CD4-positive, CD25-positive, alpha-beta regulatory T cell (primary cell): ENCODE measurements at regions not wholly inside any gene's neighbourhood (a gene's known extent, or its start where the extent isn't known, plus 50 kb on each side); places are given as distances from the start of the nearest gene placed in this dataset.
A peak's percentile ranks its signal among the peaks of the same experiment; 100 is the strongest.
"Not testable (repeated sequence)": the region's sequence is repeated elsewhere in the genome, so short reads cannot be mapped to it uniquely, and the experiment has no call there.

Source experiments
- ATAC-seq, 2 donors: fragments of 150-1000 bp; cut with Tn5 transposase; one replicate each; pipeline ENCODE4 v1.10.0; 2021; ENCODE audit warnings: low read depth in 2 of 2, moderate number of reproducible peaks in 2 of 2, moderate library complexity in 1 of 2
- DNase-seq, 3 donors: peaks; one replicate each; pipeline versions ENCODE4 v3.0.0 to v3.0.0-alpha.2; 2012 to 2022; ENCODE audit warnings: mixed read lengths in 1 of 3
- H3K27ac ChIP-seq: one replicate; pipeline ENCODE4 v1.7.0; 2013; ENCODE audit warnings: mild to moderate bottlenecking, low read length; ENCODE audit not compliant: insufficient read depth, poor library complexity, severe bottlenecking
- H3K27me3 ChIP-seq: one replicate; pipeline ENCODE4 v1.7.0; 2013; ENCODE audit warnings: low read length; ENCODE audit not compliant: control insufficient read depth, insufficient read depth
- H3K36me3 ChIP-seq: one replicate; pipeline ENCODE4 v1.7.0; 2013; ENCODE audit warnings: mild to moderate bottlenecking, low read length, moderate library complexity; ENCODE audit not compliant: control insufficient read depth, insufficient read depth
- H3K4me1 ChIP-seq: 2 replicates; pipeline ENCODE4 v1.7.0; 2013; ENCODE audit warnings: mild to moderate bottlenecking, low read length; ENCODE audit not compliant: insufficient read depth, control insufficient read depth, poor library complexity, severe bottlenecking
- H3K4me3 ChIP-seq: one replicate; pipeline ENCODE4 v1.7.0; 2013; ENCODE audit warnings: low read depth, mild to moderate bottlenecking, low read length, moderate library complexity
- H3K9me3 ChIP-seq, 2 experiments: 1 replicate in 1 of 2; 2 replicates in 1 of 2; pipeline ENCODE4 v1.7.0; 2013; ENCODE audit warnings: low read length in 2 of 2, mild to moderate bottlenecking in 1 of 2, moderate library complexity in 1 of 2; ENCODE audit not compliant: control insufficient read depth in 2 of 2
- H3K27ac Mint-ChIP-seq, 3 donors: one replicate each; pipeline ENCODE4 v1.8.0; 2020 to 2022; ENCODE audit warnings: mild to moderate bottlenecking in 3 of 3, mixed read lengths in 3 of 3, moderate library complexity in 2 of 3
- H3K27me3 Mint-ChIP-seq: one replicate; pipeline ENCODE4 v1.8.0; 2022; ENCODE audit warnings: mild to moderate bottlenecking, mixed read lengths
- H3K36me3 Mint-ChIP-seq: one replicate; pipeline ENCODE4 v1.8.0; 2020; ENCODE audit warnings: mixed read lengths
- H3K4me1 Mint-ChIP-seq, 4 donors: one replicate each; pipeline ENCODE4 v1.8.0; 2020 to 2022; ENCODE audit warnings: mixed read lengths in 4 of 4, mild to moderate bottlenecking in 1 of 4
- H3K4me3 Mint-ChIP-seq, 4 donors: one replicate each; pipeline ENCODE4 v1.8.0; 2020 to 2022; ENCODE audit warnings: mild to moderate bottlenecking in 4 of 4, mixed read lengths in 4 of 4, moderate library complexity in 3 of 4
- H3K9me3 Mint-ChIP-seq, 7 donors: one replicate each; pipeline ENCODE4 v1.8.0; 2020 to 2022; ENCODE audit warnings: mixed read lengths in 7 of 7, mild to moderate bottlenecking in 3 of 7, moderate library complexity in 2 of 7

- peak overlapping the region in 3 of 4 donors; percentile 43 to 80 (median 49) for H3K4me3 Mint-ChIP-seq
- ATAC-seq (no peak), DNase-seq (no peak)
- H3K36me3 ChIP-seq: peaks cover 2% of the 10 kb centered on the region
- no peaks in the 10 kb centered on the region for H3K27me3 Mint-ChIP-seq
- H3K36me3 Mint-ChIP-seq: no peaks in the 10 kb centered on the region
- peak overlapping the region; percentile 76 for H3K27ac ChIP-seq
- H3K4me1 ChIP-seq: peaks cover 77% of the 10 kb centered on the region
- H3K4me3 ChIP-seq: no peak overlapping the region
- H3K4me1 Mint-ChIP-seq: peaks cover 9 to 74% (median 18%) of the 10 kb centered on the region in 4 donors
- no peaks in the 10 kb centered on the region for H3K9me3 ChIP-seq
- peak overlapping the region; percentile 60 to 91 (median 73) for H3K27ac Mint-ChIP-seq
- no peaks in the 10 kb centered on the region for H3K27me3 ChIP-seq
- no peaks in the 10 kb centered on the region for H3K9me3 Mint-ChIP-seq
These were observed 330.4 kb downstream of the TMEM121 start for GRCh38 chr14:105856676-105857219.

GRCh38 chr14:105857220-105857825, 330.9 kb downstream of the TMEM121 start:
- no peaks in the 10 kb centered on the region for H3K9me3 Mint-ChIP-seq
- peak; percentile 15 to 43 for ATAC-seq
- DNase-seq: peak in 2 of 3 donors; percentile 55 to 79
- H3K27ac ChIP-seq: peak overlapping the region; percentile 76
- H3K27ac Mint-ChIP-seq: peak overlapping the region; percentile 73 to 91 (median 90)
- H3K27me3 Mint-ChIP-seq: no peaks in the 10 kb centered on the region
- H3K4me1 ChIP-seq: peaks cover 82% of the 10 kb centered on the region
- peak overlapping the region in 3 of 4 donors; percentile 49 to 80 (median 61) for H3K4me3 Mint-ChIP-seq
- H3K4me1 Mint-ChIP-seq: peaks cover 15 to 79% (median 24%) of the 10 kb centered on the region in 4 donors
- H3K27me3 ChIP-seq: no peaks in the 10 kb centered on the region
- no peaks in the 10 kb centered on the region for H3K36me3 Mint-ChIP-seq
- H3K4me3 ChIP-seq: no peak overlapping the region
- no peaks in the 10 kb centered on the region for H3K9me3 ChIP-seq
- H3K36me3 ChIP-seq: peaks cover 2% of the 10 kb centered on the region

GRCh38 chr14:105857826-105858675, 331.7 kb downstream of the TMEM121 start:
- peak overlapping the region; percentile 82 to 91 (median 91) for H3K27ac Mint-ChIP-seq
- peaks cover 89% of the 10 kb centered on the region for H3K4me1 ChIP-seq

GRCh38 chr14:105858676-105859025, 332.3 kb downstream of the TMEM121 start:
- DNase-seq: peak in 2 of 3 donors; percentile 28 to 54
- Histone ChIP-seq H3K9me3 (no peaks in the 10 kb centered on the region), H3K4me1 (peaks cover 89% of the 10 kb centered on the region), H3K27me3 (no peaks in the 10 kb centered on the region), H3K27ac (peak overlapping the region; percentile 76), H3K36me3 (peaks cover 1% of the 10 kb centered on the region), H3K4me3 (no peak overlapping the region)
- peak overlapping the region in 3 of 4 donors; percentile 29 to 80 (median 61) for H3K4me3 Mint-ChIP-seq
- no peaks in the 10 kb centered on the region for H3K9me3 Mint-ChIP-seq
- no peaks in the 10 kb centered on the region for H3K27me3 Mint-ChIP-seq
- H3K4me1 Mint-ChIP-seq: peaks cover 15 to 85% (median 25%) of the 10 kb centered on the region in 4 donors
- ATAC-seq: peak; percentile 1
- peak overlapping the region; percentile 56 to 91 (median 91) for H3K27ac Mint-ChIP-seq
- no peaks in the 10 kb centered on the region for H3K36me3 Mint-ChIP-seq

More at GRCh38 chr14:105857826-105858675, 331.7 kb downstream of the TMEM121 start:
- H3K4me3 Mint-ChIP-seq: peak overlapping the region in 3 of 4 donors; percentile 49 to 80 (median 61)
- H3K4me1 Mint-ChIP-seq: peaks cover 15 to 87% (median 26%) of the 10 kb centered on the region in 4 donors
- Histone ChIP-seq H3K4me3 (no peak overlapping the region), H3K27ac (peak overlapping the region; percentile 76), H3K36me3 (peaks cover 2% of the 10 kb centered on the region), H3K27me3 (no peaks in the 10 kb centered on the region), H3K9me3 (no peaks in the 10 kb centered on the region)
- DNase-seq (peak; percentile 36 to 81 (median 49)), ATAC-seq (peak; percentile 12 to 13)
- H3K27me3 Mint-ChIP-seq: no peaks in the 10 kb centered on the region
- H3K9me3 Mint-ChIP-seq: no peaks in the 10 kb centered on the region
- H3K36me3 Mint-ChIP-seq: no peaks in the 10 kb centered on the region

GRCh38 chr14:105859073-105859716, 332.8 kb downstream of the TMEM121 start:
- H3K27me3 ChIP-seq, H3K36me3 ChIP-seq, H3K27me3 Mint-ChIP-seq, H3K36me3 Mint-ChIP-seq, H3K4me3 ChIP-seq, H3K9me3 ChIP-seq, H3K9me3 Mint-ChIP-seq: not testable (repeated sequence)
- H3K4me1 Mint-ChIP-seq: peaks cover 15 to 82% (median 24%) of the 10 kb centered on the region in 4 donors
- peak overlapping the region in 3 of 4 donors; percentile 15 to 80 (median 29) for H3K4me3 Mint-ChIP-seq
- Histone ChIP-seq H3K27ac (peak overlapping the region; percentile 76), H3K4me1 (peaks cover 88% of the 10 kb centered on the region)
- DNase-seq: peak in 2 of 3 donors; percentile 28 to 37
- ATAC-seq: peak; percentile 1 to 2
- H3K27ac Mint-ChIP-seq: peak overlapping the region; percentile 63 to 91 (median 91)

- H3K9me3 Mint-ChIP-seq: no peaks in the 10 kb centered on the region
- no peaks in the 10 kb centered on the region for H3K27me3 ChIP-seq
- H3K27me3 Mint-ChIP-seq: no peaks in the 10 kb centered on the region
- no peaks in the 10 kb centered on the region for H3K36me3 ChIP-seq
- H3K4me1 Mint-ChIP-seq: peaks cover 15 to 75% (median 24%) of the 10 kb centered on the region in 4 donors
- H3K4me3 ChIP-seq: no peak overlapping the region
- ATAC-seq (peak; percentile 38 to 59), DNase-seq (peak; percentile 35 to 83 (median 57))
- H3K27ac Mint-ChIP-seq: peak overlapping the region; percentile 90 to 92 (median 91)
- H3K36me3 Mint-ChIP-seq: no peaks in the 10 kb centered on the region
- H3K27ac ChIP-seq: peak overlapping the region; percentile 76
- peaks cover 80% of the 10 kb centered on the region for H3K4me1 ChIP-seq
- peak overlapping the region; percentile 31 to 70 (median 61) for H3K4me3 Mint-ChIP-seq
- no peaks in the 10 kb centered on the region for H3K9me3 ChIP-seq
These were observed 333.6 kb downstream of the TMEM121 start for GRCh38 chr14:105859717-105860614.
